Glutamatergic neuron (in vitro differentiated cells): ENCODE measurements at regions not wholly inside any gene's neighbourhood (a gene's known extent, or its start where the extent isn't known, plus 50 kb on each side); places are given as distances from the start of the nearest gene placed in this dataset.

Source experiments
- DNase-seq: peaks from one replicate; pipeline ENCODE4 v3.0.0; 2022
- H3K27ac Mint-ChIP-seq: one replicate; pipeline ENCODE4 v1.8.0; 2020; ENCODE audit warnings: mild to moderate bottlenecking, mixed read lengths, inconsistent platforms; ENCODE audit not compliant: unreplicated experiment
- H3K27me3 Mint-ChIP-seq: one replicate; pipeline ENCODE4 v1.8.0; 2020; ENCODE audit warnings: mild to moderate bottlenecking, moderate library complexity, mixed read lengths, inconsistent platforms; ENCODE audit not compliant: unreplicated experiment
- H3K36me3 Mint-ChIP-seq: one replicate; pipeline ENCODE4 v1.8.0; 2020; ENCODE audit warnings: mild to moderate bottlenecking, mixed read lengths, inconsistent platforms; ENCODE audit not compliant: unreplicated experiment
- H3K4me1 Mint-ChIP-seq: one replicate; pipeline ENCODE4 v1.8.0; 2020; ENCODE audit warnings: mild to moderate bottlenecking, low read depth, mixed read lengths, inconsistent platforms; ENCODE audit not compliant: unreplicated experiment
- H3K4me3 Mint-ChIP-seq: one replicate; pipeline ENCODE4 v1.8.0; 2020; ENCODE audit warnings: mild to moderate bottlenecking, mixed read lengths, inconsistent platforms; ENCODE audit not compliant: unreplicated experiment
- H3K9me3 Mint-ChIP-seq: one replicate; pipeline ENCODE4 v1.8.0; 2020; ENCODE audit warnings: mild to moderate bottlenecking, moderate library complexity, mixed read lengths, inconsistent platforms; ENCODE audit not compliant: unreplicated experiment
- CTCF ChIP-seq: fragments of 200-600 bp; sonication (generic); IDR thresholded peaks from one replicate; pipeline ENCODE4 v1.5.0; 2021; ENCODE audit not compliant: partially characterized antibody, unreplicated experiment

GRCh38 chr4:183843248-183843671 is 61.8 kb upstream of the STOX2 start:
- peaks cover 3% of the 10 kb centered on the region for H3K27me3 Mint-ChIP-seq
- H3K36me3 Mint-ChIP-seq: no peaks in the 10 kb centered on the region
- no peak overlapping the region for H3K4me3 Mint-ChIP-seq
- no peak for TF ChIP-seq CTCF
- no peak for DNase-seq
- peaks cover 7% of the 10 kb centered on the region for H3K4me1 Mint-ChIP-seq
- H3K27ac Mint-ChIP-seq: no peak overlapping the region
- peaks cover 2% of the 10 kb centered on the region for H3K9me3 Mint-ChIP-seq

DNA sequence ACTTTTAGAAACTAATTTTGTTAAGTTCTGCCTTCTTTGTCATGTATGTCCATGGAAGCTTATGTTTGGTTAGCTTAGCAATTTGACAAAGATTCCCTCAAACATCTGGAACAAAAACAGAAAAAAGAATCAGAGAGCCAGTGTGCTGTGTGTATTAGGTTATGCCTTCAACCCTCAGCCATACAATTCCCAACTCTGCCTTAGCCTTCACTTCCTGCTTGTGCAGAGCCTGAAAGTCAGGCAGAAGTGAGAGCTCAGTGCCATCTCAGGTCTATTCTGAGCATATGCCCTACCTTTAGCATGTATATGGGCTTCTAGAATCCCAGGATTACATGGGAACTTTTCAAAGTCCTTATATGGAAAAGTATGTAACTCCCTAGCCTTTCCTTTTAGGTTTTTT is 58.2 kb upstream of the STOX2 start:
- Mint-ChIP-seq H3K27me3 (peaks cover 1% of the 10 kb centered on the region), H3K27ac (no peak overlapping the region), H3K9me3 (peaks cover 3% of the 10 kb centered on the region), H3K36me3 (no peaks in the 10 kb centered on the region), H3K4me3 (no peak overlapping the region), H3K4me1 (no peaks in the 10 kb centered on the region)
- DNase-seq: no peak
- no peak for TF ChIP-seq CTCF

DNA sequence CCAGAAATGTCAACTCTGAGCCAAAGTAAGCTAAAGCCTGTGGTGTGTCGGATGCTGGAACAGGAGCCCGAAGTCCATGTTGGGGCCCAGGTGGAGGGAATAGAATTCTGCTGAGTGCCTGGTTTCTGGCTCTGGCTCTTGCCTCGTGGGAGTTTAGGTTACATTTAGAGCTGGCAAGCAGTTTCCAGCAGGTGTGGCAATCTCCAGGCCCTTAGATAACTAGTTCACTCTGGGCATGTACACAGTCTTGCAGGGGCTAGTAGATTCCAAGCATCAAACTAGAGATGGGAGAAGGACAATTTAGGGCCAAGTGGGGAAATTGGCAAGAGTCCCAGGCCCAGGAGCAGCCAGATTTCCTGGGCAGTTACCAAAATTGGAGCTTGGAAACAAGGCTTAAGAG is 56.3 kb upstream of the STOX2 start:
- H3K9me3 Mint-ChIP-seq: peaks cover 3% of the 10 kb centered on the region
- no peak overlapping the region for H3K4me3 Mint-ChIP-seq
- no peak for DNase-seq
- no peaks in the 10 kb centered on the region for H3K36me3 Mint-ChIP-seq
- TF ChIP-seq CTCF: no peak
- H3K27me3 Mint-ChIP-seq: no peaks in the 10 kb centered on the region
- H3K4me1 Mint-ChIP-seq: no peaks in the 10 kb centered on the region
- no peak overlapping the region for H3K27ac Mint-ChIP-seq

DNA sequence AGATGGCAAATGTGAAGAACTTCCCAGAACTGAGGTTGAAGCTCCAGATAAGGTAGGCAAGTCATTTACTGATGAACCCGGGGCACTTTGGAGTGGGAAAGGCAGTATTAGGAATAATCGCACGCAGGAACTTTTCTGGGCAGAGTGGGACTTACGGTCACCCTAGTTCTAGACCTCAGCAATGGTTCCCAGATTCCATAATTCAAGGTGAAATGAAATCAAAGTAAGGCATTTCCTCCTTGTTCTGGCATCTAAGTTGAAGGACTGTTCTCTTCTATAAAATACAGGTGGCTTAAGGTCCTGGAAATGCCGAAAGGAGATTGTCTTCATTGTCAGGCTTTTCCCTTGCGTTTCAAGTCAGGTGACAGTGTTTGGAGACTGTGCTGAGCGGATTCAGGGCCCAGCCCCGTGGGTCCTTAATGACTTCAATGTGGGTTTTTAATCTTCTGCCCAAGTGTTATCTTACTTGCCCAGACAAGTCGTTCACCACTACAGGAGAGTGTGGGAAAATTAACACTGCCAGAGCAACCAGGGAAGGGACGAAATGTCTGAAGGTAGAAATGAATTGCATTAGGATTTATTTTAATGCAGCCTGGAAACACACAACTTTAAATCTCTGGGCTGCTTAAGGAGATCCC is 52.1 kb upstream of the STOX2 start:
- H3K4me3 Mint-ChIP-seq: no peak overlapping the region
- peaks cover 5% of the 10 kb centered on the region for H3K9me3 Mint-ChIP-seq
- H3K27me3 Mint-ChIP-seq: no peaks in the 10 kb centered on the region
- no peak for DNase-seq
- TF ChIP-seq CTCF: no peak
- H3K4me1 Mint-ChIP-seq: peaks cover 8% of the 10 kb centered on the region
- peaks cover 9% of the 10 kb centered on the region for H3K36me3 Mint-ChIP-seq
- H3K27ac Mint-ChIP-seq: no peak overlapping the region

GRCh38 chr4:183853548-183853940 is 51.6 kb upstream of the STOX2 start:
- DNase-seq: no peak
- no peak for TF ChIP-seq CTCF

More at GRCh38 chr4:183853548-183853940, 51.6 kb upstream of the STOX2 start:
- peaks cover 9% of the 10 kb centered on the region for H3K36me3 Mint-ChIP-seq
- peaks cover 13% of the 10 kb centered on the region for H3K4me1 Mint-ChIP-seq
- H3K27me3 Mint-ChIP-seq: no peaks in the 10 kb centered on the region
- H3K4me3 Mint-ChIP-seq: no peak overlapping the region
- peaks cover 8% of the 10 kb centered on the region for H3K9me3 Mint-ChIP-seq
- H3K27ac Mint-ChIP-seq: no peak overlapping the region
